ENCODE measurements at regions not wholly inside any gene's neighbourhood (a gene's known extent, or its start where the extent isn't known, plus 50 kb on each side); places are given as distances from the start of the nearest gene placed in this dataset.

- no peak for TF ChIP-seq CTCF (IDR thresholded peaks at IDR 0.05; ENCODE audit: low read length)
- TF ChIP-seq EZH2 (IDR thresholded peaks at IDR 0.05; ENCODE audit: borderline replicate concordance, low read length): no peak
These were observed 66.3 kb downstream of the SIK1 start for GRCh38 chr21:43360441-43361126.
